ENCODE measurements at regions not wholly inside any gene's neighbourhood (a gene's known extent, or its start where the extent isn't known, plus 50 kb on each side); places are given as distances from the start of the nearest gene placed in this dataset.

DNA sequence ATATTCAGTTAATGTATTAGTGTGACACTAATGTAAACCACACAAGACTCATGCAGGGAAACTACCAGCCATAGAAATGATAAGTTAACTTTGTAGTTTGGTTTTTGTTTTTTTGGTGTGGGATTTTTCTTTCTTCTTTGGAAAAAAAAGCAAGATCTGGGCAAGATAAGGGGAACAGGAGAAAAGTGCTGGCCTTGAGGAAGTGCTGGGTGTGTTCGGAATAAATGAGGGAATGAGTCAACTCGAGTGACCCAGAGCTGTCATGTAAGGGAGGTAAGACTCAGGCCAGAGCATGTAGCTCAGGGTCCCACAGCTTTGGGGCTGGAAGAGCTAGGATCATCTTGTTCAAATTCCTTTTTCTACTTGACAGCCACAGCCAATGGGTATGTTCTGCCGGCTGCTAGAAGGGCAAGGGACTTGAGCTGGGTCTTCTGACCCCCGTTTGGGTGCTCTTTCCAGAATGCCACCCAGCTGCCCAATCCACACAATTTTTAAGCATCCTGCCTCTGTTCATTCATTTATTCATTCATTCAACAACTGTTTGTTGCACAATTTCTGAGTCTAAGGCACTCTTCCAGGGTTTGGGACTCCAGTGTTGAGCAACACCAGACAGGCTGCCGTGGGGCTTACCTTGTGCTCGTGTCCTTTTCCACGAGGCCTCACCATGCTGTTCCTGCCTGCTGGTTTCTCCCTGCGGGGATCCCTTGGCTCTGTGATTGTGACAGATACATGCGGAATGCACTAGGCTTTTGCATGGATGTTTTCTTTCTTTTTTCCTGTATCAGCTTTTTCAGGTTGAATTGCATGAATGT is 54.5 kb downstream of the CLDN34 start:
- intact Hi-C loops (cut with DNase I; ENCODE audit: low total_unique reads): no loop called here
- Histone ChIP-seq H3K27me3 (peaks cover 0 to 13% of the 10 kb centered on the region in 2 donors), H3K4me3 (no peak overlapping the region), H3K4me1 (no peaks in the 10 kb centered on the region), H3K9me3 (no peaks in the 10 kb centered on the region), H3K36me3 (no peaks in the 10 kb centered on the region), H3K27ac (no peak overlapping the region)
- no peak for TF ChIP-seq POLR2AphosphoS5 (IDR thresholded peaks at IDR 0.05)
- TF ChIP-seq, protein P1, sequence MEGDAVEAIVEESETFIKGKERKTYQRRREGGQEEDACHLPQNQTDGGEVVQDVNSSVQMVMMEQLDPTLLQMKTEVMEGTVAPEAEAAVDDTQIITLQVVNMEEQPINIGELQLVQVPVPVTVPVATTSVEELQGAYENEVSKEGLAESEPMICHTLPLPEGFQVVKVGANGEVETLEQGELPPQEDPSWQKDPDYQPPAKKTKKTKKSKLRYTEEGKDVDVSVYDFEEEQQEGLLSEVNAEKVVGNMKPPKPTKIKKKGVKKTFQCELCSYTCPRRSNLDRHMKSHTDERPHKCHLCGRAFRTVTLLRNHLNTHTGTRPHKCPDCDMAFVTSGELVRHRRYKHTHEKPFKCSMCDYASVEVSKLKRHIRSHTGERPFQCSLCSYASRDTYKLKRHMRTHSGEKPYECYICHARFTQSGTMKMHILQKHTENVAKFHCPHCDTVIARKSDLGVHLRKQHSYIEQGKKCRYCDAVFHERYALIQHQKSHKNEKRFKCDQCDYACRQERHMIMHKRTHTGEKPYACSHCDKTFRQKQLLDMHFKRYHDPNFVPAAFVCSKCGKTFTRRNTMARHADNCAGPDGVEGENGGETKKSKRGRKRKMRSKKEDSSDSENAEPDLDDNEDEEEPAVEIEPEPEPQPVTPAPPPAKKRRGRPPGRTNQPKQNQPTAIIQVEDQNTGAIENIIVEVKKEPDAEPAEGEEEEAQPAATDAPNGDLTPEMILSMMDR (IDR thresholded peaks at IDR 0.05): no peak
- no peak for TF ChIP-seq POLR2A (IDR thresholded peaks at IDR 0.05)
- DNase-seq (ENCODE audit: low spot score in 2 of 2): no peak

DNA sequence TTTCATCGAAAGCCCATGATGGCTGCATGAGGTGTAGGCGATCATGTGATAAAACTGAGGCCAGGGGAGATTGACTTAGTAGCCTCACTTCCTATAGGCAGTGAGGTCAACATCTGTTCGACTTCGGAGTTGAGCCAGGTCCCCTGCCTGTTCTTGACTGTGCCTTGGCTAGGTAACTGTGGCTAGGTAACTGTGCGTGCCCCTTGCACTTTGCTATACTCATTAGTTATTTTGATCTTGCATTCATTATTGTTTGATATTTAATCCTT is 55.0 kb downstream of the CLDN34 start:
- intact Hi-C loops (cut with DNase I; ENCODE audit: low total_unique reads): no loop called here

DNA sequence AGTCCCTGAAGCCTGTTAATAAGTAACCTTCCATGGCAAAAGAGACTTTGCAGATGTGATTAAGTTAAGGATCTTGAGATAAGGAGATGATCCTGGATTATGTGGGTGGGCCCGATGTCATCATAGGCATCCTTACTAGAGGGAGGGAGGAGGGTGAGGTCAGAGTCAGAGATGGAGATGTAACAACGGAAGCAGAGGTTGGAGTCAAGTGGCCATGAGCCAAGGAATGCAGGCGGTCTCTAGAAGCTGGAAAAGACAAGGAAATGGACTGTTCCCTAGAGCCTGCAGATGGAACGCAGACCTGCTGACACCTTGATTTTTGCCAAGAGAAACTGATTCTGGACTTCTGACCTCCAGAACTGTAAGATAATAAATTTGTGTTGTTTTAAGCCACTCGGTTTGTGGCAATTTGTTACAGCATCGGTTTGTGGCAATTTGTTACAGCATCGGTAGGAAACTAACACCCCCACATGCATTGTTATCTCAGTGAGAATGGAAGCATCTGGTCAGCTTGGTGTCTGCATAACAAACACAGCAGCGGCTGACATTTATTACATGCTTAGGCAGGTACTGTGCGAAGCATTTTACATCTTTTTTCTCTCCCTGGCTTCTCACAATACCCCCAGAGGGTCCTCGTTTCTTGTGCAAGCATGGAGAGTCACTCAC is 55.6 kb downstream of the CLDN34 start:
- H3K27me3 ChIP-seq: peaks cover 0 to 13% of the 10 kb centered on the region in 2 donors
- no peak overlapping the region for H3K27ac ChIP-seq
- H3K9me3 ChIP-seq: no peaks in the 10 kb centered on the region
- TF ChIP-seq, protein P1 (IDR thresholded peaks at IDR 0.05): no peak
- TF ChIP-seq POLR2A (IDR thresholded peaks at IDR 0.05) (no peak), POLR2AphosphoS5 (IDR thresholded peaks at IDR 0.05) (no peak)
- no peaks in the 10 kb centered on the region for H3K4me1 ChIP-seq
- no peak for DNase-seq (ENCODE audit: low spot score in 2 of 2)
- no peak overlapping the region for H3K4me3 ChIP-seq
- H3K36me3 ChIP-seq: no peaks in the 10 kb centered on the region
- intact Hi-C loops (cut with DNase I; ENCODE audit: low total_unique reads): no loop called here

More for the DNA sequence above, 55.0 kb downstream of the CLDN34 start:
- no peak overlapping the region for H3K27ac ChIP-seq
- H3K4me3 ChIP-seq: no peak overlapping the region
- no peaks in the 10 kb centered on the region for H3K9me3 ChIP-seq
- no peaks in the 10 kb centered on the region for H3K36me3 ChIP-seq
- H3K27me3 ChIP-seq: peaks cover 0 to 13% of the 10 kb centered on the region in 2 donors
- H3K4me1 ChIP-seq: no peaks in the 10 kb centered on the region
- TF ChIP-seq POLR2AphosphoS5 (IDR thresholded peaks at IDR 0.05) (no peak), POLR2A (IDR thresholded peaks at IDR 0.05) (no peak)
- TF ChIP-seq, protein P1 (IDR thresholded peaks at IDR 0.05): no peak
- DNase-seq (ENCODE audit: low spot score in 2 of 2): no peak

DNA sequence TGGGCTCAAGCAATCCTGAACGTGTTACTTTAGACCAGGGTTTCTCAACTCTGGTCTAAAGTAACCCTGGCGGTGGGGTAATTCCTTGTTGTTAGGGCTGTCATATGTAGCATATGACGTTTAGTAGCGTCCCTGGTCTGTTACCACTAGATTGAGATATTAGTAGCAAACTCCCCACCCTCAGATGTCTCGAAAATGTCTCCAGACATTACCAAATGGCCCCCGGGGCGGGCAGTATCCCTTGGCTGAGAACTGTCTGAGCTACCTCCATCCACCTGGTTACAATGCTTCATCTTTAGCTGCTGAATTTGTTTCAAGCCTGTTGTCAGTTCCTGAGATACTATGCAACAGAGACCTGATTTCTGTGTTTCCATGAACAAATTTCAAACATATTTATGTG is 56.7 kb downstream of the CLDN34 start:
- Histone ChIP-seq H3K36me3 (no peaks in the 10 kb centered on the region), H3K27me3 (peaks cover 0 to 7% of the 10 kb centered on the region in 2 donors), H3K27ac (no peak overlapping the region), H3K9me3 (no peaks in the 10 kb centered on the region), H3K4me1 (no peaks in the 10 kb centered on the region), H3K4me3 (no peak overlapping the region)
- TF ChIP-seq POLR2AphosphoS5 (IDR thresholded peaks at IDR 0.05): no peak
- TF ChIP-seq, protein P1 (IDR thresholded peaks at IDR 0.05): no peak
- TF ChIP-seq POLR2A (IDR thresholded peaks at IDR 0.05): no peak
- intact Hi-C loops (cut with DNase I; ENCODE audit: low total_unique reads): no loop called here
- DNase-seq (ENCODE audit: low spot score in 2 of 2): no peak

DNA sequence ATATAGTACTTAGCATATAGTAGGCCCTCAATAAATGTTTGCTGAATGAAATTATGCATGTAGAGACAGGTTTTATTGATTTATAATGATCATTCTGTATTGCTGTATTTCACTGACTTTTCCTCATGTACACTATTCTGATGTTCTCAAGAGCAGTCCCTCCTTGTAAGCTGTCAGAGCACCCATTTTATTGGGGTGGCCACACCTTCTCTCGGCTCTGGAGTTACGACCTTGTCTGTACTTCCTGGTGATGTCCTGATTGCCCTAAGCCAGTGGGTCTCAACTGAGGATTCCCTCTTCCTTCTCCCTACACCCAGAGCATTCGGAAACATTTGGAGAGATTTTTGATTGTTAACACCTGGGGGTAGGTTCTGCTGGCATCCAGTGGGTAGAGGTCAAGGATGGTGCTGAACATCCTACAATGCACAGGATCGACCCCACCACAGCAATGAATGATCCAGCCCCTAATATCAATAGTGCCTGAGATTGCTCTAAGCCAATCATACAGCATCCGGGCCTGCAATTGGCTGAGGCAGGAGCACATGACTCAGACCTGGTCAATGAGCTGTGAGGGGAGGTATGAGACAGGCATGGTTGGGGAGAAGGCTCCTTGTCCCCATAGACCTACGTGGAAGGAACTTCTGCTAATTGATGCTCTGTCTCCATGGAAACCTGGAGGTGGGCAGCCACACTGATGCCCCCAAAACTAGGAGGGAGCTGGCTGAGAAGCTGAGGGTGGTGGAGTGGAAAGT is 58.8 kb downstream of the CLDN34 start:
- Histone ChIP-seq H3K4me3 (no peak overlapping the region), H3K9me3 (no peaks in the 10 kb centered on the region), H3K27me3 (peaks cover 0 to 8% of the 10 kb centered on the region in 2 donors), H3K27ac (no peak overlapping the region), H3K36me3 (no peaks in the 10 kb centered on the region), H3K4me1 (no peaks in the 10 kb centered on the region)
- intact Hi-C loops (cut with DNase I; ENCODE audit: low total_unique reads): no loop called here
- TF ChIP-seq POLR2A (IDR thresholded peaks at IDR 0.05) (no peak), POLR2AphosphoS5 (IDR thresholded peaks at IDR 0.05) (no peak)
- TF ChIP-seq, protein P1 (IDR thresholded peaks at IDR 0.05): no peak
- no peak for DNase-seq (ENCODE audit: low spot score in 2 of 2)

All from breast epithelium (tissue), 4 donors.